Activated CD8-positive, alpha-beta memory T cell treated with anti-CD3 and anti-CD28 coated beads, Interleukin-2, amount 50 U/mL, for 4 hours (primary cell): ENCODE measurements at regions not wholly inside any gene's neighbourhood (a gene's known extent, or its start where the extent isn't known, plus 50 kb on each side); places are given as distances from the start of the nearest gene placed in this dataset.
"Not testable (repeated sequence)": the region's sequence is repeated elsewhere in the genome, so short reads cannot be mapped to it uniquely, and the experiment has no call there.

Source experiments
- DNase-seq: peaks from one replicate; pipeline ENCODE4 v3.0.0-alpha.2; 2020

DNA sequence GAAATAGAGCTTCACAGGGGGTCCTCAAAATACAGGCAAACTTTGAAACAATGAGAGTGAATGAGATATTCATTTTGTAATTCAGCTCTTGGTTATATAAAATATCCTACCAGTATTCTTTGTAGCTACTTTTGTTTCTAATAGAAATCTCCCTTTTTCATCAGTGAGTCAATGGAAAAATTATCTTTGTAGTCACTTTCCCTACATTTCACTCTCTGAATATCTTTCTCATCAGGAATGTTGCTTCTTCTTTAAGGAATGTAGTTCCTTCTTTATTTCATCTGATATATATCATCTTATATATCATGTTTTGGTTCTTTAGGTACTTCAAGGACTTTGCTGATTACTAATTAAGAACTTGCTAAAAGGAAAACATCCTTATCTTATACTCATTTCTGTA lies 280.3 kb upstream of the NUDT12 start:
- no peak for DNase-seq

DNA sequence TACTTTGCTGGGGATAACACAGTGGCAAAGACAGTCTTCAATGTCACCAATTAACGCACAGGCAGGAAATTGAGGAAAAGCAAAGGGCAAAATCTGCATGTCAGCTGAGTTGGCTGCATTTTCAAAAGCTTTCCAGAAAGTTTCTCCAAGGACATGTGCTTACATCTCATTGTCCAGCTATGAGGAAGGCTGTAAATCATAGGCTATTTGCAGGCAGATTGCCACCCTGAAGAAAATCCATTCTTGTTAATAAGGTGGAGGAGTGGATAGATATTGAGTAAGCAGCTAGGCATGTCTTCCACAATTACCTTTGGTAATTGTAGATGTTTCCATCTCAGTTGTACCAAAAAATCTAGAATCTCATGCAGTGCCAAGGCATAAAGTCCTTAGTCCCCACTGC lies 278.0 kb upstream of the NUDT12 start:
- DNase-seq, result no peak

DNA sequence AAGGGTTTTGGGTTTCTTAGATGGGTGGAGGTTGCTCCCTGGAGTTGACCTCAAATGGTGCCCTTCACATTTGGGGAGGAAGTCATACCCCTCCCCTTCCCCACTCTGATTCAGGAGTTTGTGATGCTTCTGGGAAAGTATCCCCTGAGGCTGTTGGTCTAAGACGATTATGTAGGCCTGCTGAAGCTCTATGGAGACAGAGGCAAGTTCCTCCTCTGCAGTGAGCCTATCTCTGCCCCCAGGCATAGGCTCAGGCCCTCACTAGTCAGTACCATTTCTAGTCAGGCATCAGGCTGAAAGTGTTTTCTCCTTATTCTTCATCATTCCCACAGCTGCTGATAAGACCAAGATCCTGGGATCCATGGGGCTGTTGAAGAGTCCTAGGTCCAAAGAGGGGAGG lies 271.6 kb upstream of the NUDT12 start:
- no peak for DNase-seq

DNA sequence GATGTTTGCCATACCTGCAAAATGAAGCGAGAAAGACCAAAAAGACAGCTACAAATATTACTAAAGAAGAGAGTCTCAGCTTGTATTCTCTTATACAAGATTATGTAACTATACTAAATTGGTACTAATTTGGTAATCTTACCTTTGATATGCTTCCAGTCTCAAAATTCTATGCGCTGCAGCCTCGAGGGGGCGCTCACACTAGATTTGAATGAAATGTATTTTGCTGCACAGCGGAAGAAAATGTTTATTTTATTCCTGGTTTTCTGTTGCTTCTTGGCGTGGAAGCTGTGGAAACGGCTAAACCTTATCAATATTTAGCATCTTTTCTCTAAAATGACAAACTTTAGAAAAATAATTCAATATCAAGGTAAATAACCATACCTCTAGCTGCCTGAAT lies 267.0 kb upstream of the NUDT12 start:
- no peak for DNase-seq

DNA sequence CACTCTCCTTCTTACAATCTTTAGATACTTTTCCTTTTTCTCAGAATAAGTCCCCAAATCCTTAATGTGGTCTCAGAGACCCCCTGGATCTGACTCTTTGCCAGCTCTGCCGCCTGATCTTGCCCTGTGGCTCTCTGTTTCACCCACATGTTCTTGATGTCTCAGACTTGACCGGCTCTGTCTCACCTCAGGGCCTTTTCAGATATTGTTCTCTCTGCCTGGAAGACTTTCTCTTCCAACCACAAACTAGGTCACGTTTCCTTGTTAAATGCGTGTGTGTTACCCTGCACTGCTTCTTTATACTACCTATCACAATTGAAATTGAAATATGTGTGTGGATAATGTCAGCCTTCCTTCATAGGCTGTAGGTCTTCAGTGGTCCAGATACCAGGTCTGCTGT lies 265.4 kb upstream of the NUDT12 start:
- DNase-seq, result no peak

DNA sequence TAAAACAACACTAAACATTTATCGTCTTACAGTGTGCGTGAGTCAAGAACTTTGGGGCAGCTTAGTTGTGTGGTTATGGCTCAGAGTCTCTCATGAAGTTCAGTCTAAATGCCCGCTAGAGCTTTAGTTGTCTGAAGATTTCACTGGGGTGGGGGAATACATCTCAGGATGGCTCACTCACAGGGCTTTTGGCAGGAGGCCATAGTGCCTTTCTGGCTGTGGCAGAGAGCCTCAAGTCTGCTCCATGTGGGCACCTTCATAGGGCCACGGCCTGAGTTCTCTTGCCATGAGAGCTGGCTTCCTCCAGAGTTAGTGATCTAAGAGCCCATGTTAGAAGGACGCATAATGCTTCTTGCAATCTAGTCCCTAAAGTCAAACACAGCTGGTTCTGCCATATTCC lies 258.8 kb upstream of the NUDT12 start:
- DNase-seq, result no peak

DNA sequence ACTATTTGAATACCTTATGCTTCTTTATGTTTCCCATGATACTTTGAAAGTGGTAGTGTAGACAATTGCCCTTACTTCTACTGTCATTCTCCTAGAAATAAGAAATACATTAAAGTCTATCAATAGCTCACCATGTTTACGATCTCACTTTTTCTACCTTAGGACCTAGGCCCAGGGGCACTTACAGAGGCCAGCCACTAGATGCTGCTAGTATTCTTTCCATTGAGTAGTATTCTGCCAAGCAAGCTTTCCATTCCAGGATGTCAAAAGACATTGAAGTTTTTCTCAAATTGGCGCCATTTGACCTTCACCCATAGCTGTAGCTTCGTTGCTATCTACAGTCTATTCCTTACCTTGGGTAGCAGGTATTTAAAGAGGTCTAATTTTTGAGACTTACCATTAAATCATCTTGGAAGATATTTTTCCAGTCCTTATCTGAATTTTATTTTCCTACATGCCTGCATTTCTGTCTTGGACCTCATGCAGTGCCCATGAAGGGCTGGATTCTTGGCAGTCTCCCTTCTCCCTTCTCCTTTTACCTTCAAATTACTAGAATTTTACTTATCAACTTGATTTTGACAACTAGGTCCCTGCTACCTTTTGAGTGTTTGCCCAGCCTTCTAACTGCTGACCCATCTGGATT lies 246.0 kb upstream of the NUDT12 start:
- no peak for DNase-seq

DNA sequence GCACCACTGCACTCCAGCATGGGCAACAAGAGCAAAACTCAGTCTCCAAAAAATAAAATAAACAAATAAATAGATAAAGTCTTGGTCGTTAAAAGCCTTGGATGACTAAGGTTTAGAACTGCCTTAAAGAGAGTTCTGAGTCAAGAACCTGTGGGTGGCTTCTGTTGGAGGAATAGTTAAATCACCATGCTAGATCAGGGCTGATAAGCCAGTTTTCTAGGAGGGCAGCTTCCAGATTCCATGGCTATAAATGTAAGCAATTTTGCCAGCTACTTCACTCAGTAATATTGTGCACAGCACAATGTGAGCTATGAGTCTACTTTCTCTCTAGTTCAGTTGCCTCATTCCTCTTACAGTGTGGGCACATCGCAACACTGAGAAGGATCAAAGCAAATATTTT lies 242.1 kb upstream of the NUDT12 start:
- no peak for DNase-seq

DNA sequence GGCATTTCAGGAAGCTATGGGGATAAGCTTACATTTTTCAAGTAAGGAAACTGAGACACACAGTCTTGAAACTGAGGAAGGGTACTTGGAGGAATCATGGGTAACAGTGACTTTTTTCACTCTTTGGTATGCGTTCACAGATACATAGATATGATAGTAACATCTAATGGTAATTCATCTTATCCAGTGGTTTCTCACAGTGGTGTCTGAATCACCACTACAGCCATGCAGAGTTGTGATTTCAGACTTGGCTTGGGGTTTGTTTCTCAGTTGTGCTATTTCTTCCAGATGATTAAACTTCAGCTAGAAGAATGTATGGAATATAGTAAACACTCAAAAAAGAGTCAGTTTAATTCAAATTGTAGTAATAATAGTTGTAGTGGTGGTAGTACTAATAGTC lies 239.1 kb upstream of the NUDT12 start:
- no peak for DNase-seq

DNA sequence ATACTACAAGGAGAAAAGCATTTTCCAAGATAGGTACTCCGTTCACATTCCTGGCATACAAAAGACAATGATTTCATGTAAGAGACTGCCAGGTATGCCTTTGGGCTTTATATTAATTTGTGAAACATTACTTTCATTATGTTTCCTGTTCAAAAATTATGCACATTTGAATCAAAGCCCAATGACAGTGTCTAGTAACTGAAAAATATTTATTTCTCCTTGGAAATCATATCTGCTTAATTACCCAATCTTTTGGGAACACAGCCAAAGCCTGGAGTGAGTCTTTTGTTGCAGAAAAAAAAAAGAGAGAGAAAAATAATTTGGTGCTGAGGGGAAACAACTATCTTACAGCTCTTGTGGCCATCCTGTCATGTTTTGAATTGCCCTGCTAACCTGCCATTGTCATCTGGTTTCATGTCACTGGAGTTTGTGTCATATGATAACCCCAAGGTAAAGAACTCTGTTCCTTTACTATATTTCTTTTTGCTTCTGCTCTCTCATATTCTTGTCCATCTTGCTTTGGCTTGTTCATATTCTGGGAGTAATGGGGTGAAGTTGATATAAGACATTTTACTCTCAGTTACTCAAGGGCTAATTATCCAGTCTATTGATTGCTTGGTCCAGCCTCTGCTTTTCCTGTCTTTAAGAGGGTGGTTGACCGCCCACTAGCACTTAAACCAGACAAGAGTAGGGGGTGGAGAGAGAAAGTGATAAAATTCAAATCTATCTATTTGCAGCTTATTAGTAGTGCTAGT lies 238.3 kb upstream of the NUDT12 start:
- DNase-seq, result no peak

DNA sequence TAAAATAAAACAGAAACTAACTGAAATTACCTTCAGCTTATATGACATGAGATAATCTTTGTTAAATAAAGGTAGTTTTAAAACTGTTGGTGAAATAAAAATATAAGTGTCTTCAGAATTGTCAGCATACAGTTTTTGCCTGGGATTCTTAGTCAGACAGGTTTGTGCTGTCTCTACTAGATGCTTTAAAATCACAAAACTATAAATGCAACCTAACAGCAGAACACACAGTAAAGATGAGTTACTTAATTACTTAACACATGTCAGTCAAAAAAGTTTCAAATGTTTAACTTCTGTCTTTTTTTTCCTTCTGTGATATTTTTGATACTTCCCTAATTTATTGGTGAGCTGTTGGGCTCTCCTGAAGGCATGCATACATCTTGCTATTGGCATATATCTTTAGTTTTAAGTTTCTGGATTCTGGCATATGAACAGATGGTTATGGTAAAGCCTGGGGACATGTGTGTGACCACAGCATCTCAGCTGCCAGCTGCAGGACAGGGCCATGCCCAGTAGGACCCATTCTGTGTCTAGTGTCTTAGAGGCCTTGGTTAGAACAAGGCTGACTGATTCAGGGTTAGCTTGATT lies 231.1 kb upstream of the NUDT12 start:
- no peak for DNase-seq

DNA sequence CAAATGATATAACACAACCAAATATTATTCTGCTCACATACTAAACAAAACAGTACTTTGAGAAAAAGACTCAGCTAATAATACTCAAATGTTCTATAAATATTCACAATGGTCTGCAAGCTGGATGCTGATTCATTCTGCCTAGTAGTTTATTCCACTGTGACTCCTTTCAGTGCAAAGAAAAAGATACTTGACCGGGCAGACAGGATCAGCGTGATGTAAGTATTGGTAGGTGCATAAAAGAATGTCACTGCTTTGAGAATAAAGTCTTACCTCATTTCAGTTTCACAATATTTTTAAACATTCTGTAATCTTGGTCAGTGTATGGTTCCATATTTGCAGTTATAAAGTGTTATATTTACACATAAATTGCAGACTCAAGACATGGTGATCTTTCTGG lies 223.0 kb upstream of the NUDT12 start:
- no peak for DNase-seq

DNA sequence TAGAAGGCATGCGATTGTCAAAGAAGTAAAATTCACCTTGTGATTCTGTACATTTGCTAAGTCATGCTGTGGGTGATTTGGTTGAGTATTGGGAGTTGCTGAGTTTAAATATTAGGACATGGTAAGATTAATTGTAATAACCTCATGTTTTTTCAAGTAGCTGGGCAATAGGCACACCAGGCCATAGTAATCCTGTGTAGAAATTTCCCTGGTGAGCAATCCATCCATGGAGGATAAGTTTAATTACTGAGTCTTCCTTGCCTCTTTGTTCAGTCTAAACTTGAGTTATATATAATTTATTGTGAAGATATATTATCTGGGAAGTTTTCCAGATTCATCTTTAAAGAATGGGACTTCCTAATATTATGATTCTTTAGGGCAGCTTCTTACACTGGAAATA lies 221.1 kb upstream of the NUDT12 start:
- DNase-seq, result no peak

DNA sequence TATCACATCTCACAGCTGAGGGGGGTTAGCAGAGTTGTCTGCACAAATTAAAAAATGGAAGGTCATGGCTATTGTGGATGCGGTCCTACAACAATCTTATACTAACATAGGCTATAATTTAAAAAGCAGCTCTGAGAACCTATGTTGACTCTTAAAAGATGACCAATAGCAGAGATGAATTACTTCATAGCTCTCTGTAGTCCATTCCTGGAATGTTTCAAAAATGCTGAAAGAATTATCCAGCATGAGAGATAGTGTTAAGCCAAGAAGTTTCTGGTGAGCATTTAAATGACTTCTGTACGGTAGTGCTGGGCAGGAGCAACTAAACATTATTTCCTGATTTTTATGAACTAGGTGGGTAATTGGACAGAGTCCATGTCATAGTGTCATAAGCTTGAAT lies 218.2 kb upstream of the NUDT12 start:
- DNase-seq, result no peak

DNA sequence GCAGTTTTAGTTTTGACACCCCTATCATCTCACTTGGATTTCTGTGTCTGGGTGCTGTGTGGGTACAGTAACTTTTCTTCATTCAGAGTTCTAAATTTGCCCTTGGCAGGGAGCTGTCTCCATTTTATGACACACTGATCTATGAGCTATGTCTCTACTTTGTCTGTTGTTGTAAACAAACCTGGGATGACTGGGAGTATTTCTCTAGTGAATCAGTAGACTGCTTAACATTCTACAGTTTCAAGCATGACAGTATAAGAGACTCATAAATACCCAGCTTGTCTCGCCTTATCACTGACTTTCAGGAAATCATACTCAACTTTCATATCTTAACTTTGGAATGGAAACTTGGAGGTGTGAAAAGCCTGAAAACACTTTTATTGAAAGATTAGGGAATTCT lies 212.1 kb upstream of the NUDT12 start:
- DNase-seq, result no peak

DNA sequence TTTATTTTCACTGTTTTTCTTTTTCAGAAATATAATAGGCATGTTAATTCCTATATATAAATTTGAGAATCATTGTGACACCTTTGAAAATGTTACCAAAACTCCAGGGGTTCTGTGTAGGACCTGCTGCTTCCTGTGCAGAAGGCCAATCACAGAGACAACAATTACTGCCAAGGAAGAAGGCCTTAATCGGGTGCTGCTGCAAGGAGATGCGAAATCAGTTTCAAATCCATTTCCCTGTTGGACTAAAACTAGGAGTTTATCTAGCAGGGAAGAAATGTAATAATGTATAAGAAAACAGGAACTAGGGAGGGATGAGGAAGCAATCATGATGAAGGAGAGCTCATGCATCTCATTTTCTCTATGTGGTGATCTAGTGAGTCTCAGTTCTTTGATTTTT lies 209.7 kb upstream of the NUDT12 start:
- DNase-seq, result no peak

DNA sequence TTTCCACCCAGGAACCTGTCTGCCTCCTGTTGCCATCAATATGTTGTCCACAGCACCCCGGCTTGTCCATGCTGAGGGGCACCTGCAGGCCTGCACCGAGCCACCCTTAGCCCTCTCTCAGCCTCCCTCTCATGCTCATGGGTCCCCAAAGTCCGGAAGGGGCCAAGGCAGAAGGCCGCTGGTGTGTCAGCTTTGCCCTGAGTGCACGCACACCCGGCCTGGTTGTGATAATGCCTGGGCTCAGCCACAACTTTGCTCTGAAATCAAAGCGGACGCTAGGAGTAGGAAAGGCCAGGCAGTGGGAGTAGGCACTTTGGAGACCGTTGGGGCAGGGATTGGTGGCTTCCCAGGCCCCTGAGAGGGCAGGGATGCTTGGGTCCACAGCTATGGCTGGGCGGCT lies 201.8 kb upstream of the NUDT12 start:
- no peak for DNase-seq

DNA sequence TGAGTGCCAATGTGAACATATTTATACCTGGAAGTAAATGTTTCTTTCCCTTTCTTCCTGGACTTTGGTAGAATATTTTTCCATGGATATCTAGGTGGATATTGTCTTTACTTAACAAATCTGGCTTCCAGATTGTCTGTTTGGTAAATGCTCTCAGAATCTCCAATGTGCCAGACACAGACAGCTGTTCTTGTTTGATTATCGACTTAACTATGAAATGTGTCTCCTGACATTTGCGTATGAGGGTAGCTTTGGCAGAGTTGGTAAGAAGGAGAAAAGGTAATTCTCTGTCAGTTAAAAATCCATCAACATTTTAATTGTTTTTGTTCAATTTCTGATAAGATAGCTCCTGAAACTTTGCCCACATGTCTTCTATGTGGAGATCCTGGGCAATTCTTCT lies 196.4 kb upstream of the NUDT12 start:
- DNase-seq, result no peak

DNA sequence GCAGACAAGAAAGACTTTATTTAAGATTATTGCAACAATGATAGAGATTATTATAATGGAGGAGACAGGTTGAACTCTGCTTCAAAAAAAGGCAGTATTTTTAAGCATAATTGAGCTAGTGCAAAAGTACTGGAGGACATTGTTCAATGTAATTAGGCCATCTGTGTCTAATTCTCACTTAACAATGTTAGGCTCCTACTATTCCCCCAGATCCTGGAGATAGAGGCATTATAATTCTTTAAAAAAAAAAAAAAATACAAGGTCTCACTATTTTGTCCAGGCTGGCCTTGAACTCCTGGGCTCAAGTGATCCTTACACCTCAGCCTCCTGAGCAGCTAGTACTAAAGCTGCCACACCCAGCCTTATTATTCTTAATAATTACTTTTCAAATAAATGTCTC lies 193.4 kb upstream of the NUDT12 start:
- DNase-seq, result no peak

DNA sequence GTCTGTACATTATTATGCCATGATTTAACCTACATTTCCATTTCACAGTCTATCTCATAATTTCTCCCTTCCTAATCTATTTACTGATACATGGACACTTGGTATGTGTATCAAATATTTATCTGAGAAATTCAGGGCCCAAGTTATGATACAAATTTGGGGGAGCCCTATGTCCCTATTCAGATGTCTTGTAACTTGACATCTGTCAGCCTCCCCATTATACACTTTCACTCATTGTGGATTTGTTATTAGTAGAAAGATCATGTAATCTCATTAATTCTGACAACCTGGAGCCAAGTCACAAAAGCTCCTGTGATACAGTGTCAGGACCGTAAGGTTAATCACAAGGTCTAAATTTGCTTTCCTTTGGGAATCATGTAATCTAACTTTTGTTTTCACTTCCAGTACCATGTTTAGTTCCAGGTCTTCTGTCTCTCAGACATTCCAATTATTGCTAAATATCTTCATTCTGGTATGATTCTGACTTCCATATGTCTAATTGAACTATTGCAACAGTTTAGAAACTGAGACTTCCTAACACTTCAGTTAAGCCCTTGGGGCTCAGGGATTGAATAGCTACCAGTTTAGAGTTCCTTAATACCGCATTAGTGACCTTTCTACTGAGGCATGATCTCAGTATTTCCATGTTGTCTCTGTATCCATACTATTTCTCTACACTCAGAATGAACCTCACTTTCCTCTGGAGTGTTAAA lies 182.9 kb upstream of the NUDT12 start:
- DNase-seq, result no peak

DNA sequence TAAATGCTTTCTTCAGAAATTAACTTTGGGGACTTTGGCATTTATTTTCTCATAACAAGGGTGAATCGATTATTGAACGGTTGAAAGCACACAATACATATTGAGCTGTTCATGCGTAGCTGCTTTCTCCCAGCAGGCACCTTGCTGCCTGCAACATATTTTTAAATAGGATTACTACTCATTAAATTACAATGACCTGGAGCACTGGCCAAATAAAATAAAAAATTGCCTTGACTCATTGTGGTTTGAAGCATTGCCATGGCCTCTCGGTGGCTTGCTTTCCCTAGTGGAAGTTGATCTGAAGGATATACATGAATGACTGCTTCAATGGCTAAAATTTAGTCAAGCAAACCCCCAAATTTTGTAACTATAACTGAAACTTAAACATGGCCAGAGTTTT lies 181.6 kb upstream of the NUDT12 start:
- no peak for DNase-seq

DNA sequence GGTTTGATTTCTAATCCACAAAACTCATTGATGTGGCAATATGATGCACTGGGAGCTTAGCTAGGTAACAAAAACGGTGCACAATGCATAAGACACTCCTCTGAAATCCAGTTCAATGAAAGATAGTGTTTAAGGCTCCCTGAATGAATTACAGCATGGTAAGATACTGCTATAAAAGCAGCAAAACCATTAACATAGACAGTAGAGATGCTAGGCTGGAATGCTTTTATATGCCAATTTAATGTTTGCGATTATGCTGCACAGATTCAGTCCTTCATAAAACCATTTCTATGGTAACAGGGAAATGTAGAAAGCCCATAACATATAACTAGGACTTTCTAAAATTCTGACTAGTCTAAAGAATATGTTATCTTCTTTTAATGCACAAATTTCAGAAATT lies 180.8 kb upstream of the NUDT12 start:
- no peak for DNase-seq

DNA sequence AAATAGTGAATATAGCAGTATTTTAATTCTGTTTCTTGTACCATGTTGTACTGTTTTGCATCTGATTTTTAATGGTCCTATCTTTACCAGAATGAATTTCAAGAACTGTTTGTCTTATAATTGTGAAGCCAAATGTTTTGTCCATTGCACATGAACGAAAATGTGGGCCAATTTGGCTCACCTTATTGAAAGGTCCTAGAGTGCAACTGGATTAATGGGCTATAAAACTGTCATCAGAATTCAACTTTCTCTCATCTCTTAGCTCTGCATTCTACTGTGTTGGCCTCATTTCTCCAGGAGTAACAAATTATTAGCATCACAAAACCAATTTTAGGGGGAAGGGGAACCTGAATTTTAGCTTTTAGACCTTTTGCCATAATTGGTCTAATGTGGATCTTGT lies 179.4 kb upstream of the NUDT12 start:
- no peak for DNase-seq

DNA sequence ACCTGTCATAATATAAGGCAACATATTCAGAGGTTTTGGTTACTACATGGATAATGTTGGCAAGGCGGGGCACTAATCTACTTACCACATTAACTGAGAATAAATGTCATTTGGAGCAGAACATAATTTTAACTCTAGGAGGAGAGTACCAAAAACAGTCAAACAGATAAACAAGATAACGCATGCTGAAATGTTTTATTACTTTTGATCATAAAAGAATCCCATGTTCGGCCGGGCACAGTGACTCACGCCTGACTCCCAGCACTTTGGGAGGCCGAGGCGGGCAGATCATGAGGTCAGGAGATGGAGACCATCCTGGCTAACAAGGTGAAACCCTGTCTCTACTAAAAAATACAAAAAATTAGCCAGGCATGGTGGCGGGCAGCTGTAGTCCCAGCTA lies 173.8 kb upstream of the NUDT12 start:
- not testable (repeated sequence) for DNase-seq
